T-helper 1 cell treated with Interleukin-12 subunit alpha and Interleukin-12 subunit beta and Interleukin-4 antibody, amounts not matched to agents 30 μg/mL and 1 μg/mL, for 36 hours (primary cell): ENCODE measurements at regions not wholly inside any gene's neighbourhood (a gene's known extent, or its start where the extent isn't known, plus 50 kb on each side); places are given as distances from the start of the nearest gene placed in this dataset.

ENCODE experiments used
- H3K27ac Mint-ChIP-seq: one replicate; pipeline ENCODE4 v1.8.0; 2021; ENCODE audit warnings: mild to moderate bottlenecking, mixed read lengths
- H3K27me3 Mint-ChIP-seq: one replicate; pipeline ENCODE4 v1.8.0; 2021; ENCODE audit warnings: low read depth, mixed read lengths
- H3K36me3 Mint-ChIP-seq: one replicate; pipeline ENCODE4 v1.8.0; 2021; ENCODE audit warnings: low read depth, mixed read lengths
- H3K4me1 Mint-ChIP-seq: one replicate; pipeline ENCODE4 v1.8.0; 2021; ENCODE audit warnings: low read depth, mixed read lengths
- H3K4me3 Mint-ChIP-seq: one replicate; pipeline ENCODE4 v1.8.0; 2021; ENCODE audit warnings: mild to moderate bottlenecking, moderate library complexity, mixed read lengths
- H3K9me3 Mint-ChIP-seq: one replicate; pipeline ENCODE4 v1.8.0; 2021; ENCODE audit warnings: mixed read lengths

DNA sequence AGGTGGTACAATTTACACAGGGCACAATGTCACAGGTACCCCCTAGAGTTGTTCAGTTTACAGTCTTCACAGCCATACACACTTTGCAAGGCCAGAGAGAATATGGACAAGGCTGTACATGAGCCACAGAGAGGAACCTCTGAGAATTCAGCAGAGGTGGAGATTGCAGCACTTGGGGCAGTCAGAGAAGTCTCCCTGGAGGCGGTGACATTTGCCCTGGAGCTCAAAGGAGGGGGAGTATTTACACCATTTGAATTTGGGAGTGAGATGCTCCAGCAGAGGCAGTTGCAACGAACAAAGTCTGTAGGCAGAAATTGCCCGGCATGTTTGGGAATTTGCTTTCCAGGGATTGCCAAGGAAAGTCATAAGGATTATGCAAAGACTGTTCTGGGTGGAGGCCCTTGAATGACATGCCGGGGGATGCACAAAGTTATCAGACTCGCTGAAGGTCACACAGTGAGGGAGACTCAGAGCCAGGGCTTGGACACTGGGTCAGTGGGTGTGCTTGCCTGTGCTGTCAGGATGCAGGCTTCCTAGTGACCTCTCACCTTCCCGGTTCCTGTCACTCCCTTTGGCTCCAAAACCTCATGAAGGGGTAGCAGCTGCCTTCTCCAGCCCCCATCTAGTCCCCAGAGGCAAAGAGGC is 160.7 kb upstream of the PCBD1 start:
- Mint-ChIP-seq H3K4me3 (no peak overlapping the region), H3K27me3 (no peaks in the 10 kb centered on the region), H3K27ac (no peak overlapping the region), H3K4me1 (no peaks in the 10 kb centered on the region), H3K9me3 (no peaks in the 10 kb centered on the region), H3K36me3 (no peaks in the 10 kb centered on the region)

DNA sequence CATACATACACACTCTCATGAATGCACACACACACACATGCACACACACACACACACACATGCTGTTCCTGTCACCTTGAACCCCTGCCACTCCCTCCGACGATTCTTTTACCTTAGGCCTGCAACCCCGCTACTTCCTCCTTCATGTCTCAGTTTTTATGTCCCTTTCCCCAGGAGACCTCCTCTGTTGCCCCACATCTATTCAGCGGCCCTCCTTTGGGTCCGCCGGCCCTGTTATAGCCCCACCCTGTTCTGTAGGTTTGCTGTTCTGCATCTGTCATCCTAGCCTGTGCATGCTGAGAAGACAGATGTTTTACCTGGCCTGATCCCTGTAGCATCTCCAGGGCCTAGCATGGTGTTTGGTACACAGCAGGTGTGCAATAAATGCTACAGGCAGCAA is 161.6 kb upstream of the PCBD1 start:
- Mint-ChIP-seq H3K27ac (no peak overlapping the region), H3K27me3 (no peaks in the 10 kb centered on the region), H3K4me1 (no peaks in the 10 kb centered on the region), H3K36me3 (no peaks in the 10 kb centered on the region), H3K4me3 (no peak overlapping the region), H3K9me3 (no peaks in the 10 kb centered on the region)

DNA sequence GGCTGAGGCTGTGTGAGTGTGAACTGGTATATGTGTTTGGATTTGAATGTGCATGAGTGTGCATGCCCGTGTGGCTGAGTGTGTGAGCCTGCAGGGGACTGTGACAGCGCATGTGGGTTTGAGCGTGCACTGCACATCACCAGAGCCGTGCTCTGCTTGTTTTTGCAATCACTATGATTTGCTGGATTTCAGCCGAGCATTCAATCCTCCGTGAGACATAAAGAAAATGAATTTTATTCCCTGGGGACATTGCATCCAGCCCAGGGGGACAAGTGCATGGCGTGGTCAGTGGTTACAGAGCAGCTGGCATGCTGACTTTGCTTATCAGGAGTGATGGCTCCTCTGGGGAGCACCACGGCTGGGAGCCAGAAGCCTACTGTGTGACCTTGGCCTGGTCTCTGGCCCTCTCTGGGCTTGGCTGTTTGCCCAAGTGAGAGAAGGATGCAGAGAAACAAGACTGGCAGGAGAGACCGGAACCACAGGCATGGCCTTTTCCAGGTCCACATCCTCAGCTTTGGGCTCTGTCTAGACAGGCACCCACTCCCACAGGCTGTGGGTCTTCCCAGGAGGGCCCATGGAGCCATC is 160.2 kb upstream of the UNC5B start:
- Mint-ChIP-seq H3K27ac (no peak overlapping the region), H3K27me3 (no peaks in the 10 kb centered on the region), H3K36me3 (no peaks in the 10 kb centered on the region), H3K9me3 (no peaks in the 10 kb centered on the region), H3K4me3 (no peak overlapping the region), H3K4me1 (no peaks in the 10 kb centered on the region)

DNA sequence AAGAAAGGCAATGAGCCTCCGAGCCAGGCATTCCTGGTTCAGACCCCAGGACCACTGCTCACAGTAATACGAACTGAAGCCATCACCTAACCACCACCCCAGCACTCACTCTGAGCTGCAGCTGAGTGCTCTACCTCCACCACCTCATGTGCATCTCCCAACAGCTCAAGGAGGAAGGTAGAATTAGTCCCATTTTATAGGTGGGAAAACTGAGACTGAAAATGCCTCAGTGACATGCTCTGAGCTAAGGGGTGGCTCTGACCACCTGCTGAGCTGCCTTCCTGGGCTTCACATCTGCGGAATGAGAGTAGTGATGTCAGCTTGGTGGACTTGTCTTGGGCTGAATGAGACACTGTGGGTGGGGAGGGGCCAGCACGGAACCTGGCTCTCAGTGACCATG is 159.7 kb upstream of the UNC5B start:
- H3K4me1 Mint-ChIP-seq: no peaks in the 10 kb centered on the region
- H3K4me3 Mint-ChIP-seq: no peak overlapping the region
- no peaks in the 10 kb centered on the region for H3K9me3 Mint-ChIP-seq
- H3K36me3 Mint-ChIP-seq: no peaks in the 10 kb centered on the region
- H3K27ac Mint-ChIP-seq: no peak overlapping the region
- no peaks in the 10 kb centered on the region for H3K27me3 Mint-ChIP-seq

DNA sequence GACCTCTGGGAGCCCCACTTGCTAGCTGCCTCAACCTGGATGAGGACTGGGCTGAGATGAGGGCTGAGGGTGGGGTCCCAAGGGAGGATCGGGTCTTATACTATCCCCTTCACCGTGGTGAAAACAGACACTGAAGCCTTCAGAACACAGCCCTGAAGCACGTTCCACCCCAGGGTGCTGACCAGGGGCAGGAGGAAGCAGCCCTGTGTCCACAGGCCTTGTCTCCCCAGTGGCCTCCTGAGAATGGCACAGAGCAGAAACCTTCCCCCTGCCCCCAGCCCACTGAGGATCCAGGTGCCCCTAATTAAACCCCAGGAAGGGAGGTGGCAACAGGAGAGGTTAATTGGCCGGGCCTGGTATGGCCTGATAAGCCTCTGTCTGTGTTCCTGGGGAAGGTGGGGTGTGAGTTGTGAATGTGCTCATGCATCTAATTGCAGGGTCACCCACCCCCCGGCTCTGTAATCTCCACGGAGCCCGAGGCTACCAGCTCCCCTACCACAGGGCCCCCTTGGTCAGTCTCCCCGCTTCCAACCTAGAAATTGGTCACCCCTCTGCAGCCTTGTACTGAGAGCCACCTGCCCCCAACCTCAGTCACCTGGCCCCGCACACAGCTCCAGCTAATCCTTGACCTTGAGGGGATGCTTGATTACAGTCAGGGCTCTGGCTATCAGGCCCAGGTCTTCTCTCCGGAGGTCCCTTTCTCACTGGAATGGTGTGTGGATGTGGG is 159.0 kb upstream of the UNC5B start:
- Mint-ChIP-seq H3K36me3 (no peaks in the 10 kb centered on the region), H3K27me3 (no peaks in the 10 kb centered on the region), H3K4me1 (no peaks in the 10 kb centered on the region), H3K4me3 (no peak overlapping the region), H3K27ac (no peak overlapping the region), H3K9me3 (no peaks in the 10 kb centered on the region)

DNA sequence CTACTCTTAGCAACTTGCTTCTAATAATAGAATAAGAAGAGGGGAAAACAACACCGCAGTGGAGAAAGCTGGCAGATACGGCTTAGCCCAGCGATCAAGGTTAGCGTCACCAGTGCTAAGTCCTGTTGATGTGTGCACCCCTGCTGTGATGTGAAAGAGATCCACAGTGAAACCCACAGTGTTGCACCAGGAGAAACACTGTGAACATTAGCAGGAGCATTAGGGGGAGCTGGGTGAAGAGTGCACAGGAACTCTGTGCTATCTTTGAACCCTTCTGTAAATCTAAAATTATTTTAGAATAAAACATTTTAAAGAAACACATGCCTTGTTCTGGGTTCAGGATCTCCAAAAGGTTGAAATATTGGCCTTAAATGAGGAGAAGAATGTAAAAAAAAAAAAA is 154.1 kb upstream of the UNC5B start:
- Mint-ChIP-seq H3K27me3 (no peaks in the 10 kb centered on the region), H3K36me3 (no peaks in the 10 kb centered on the region), H3K9me3 (no peaks in the 10 kb centered on the region), H3K4me3 (no peak overlapping the region), H3K4me1 (no peaks in the 10 kb centered on the region), H3K27ac (no peak overlapping the region)

DNA sequence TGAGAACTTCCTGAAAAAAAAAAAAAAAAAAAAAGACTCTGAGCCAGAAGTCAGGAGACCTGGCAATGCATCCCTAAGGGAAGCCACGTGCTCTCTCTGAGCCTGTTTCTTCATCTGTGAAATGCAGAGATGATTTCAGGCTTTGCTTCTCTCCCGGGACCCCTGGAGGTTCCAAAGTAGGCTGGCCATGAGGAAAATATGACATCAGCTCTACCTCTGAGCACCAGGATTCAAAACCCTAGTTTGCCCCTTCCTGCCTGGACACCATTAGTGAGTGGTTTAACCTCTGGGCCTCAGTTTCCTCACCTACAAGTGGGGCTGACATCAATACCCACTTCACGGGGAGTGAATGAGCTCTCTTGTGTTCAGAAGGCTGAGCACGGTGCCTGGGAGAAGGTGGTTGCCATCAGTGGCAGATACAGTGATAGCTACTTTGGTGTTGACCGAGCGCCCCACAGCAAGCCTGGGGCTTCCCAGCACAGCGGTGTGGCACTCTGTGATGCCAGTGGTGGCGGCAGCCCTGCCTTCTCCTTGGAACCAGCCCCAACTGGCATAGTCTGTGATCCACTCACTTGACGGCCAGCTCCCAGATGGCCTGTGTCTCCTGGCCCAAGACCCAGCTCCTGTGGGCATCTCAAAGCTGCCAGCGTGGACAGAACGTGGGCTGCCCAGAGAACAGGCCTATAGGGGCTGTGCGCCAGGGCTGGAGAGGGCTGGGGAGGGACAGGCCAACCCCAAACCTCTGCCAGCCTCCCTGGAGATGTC is 153.1 kb upstream of the UNC5B start:
- H3K27ac Mint-ChIP-seq: no peak overlapping the region
- no peaks in the 10 kb centered on the region for H3K27me3 Mint-ChIP-seq
- no peaks in the 10 kb centered on the region for H3K4me1 Mint-ChIP-seq
- no peaks in the 10 kb centered on the region for H3K36me3 Mint-ChIP-seq
- H3K4me3 Mint-ChIP-seq: no peak overlapping the region
- no peaks in the 10 kb centered on the region for H3K9me3 Mint-ChIP-seq

DNA sequence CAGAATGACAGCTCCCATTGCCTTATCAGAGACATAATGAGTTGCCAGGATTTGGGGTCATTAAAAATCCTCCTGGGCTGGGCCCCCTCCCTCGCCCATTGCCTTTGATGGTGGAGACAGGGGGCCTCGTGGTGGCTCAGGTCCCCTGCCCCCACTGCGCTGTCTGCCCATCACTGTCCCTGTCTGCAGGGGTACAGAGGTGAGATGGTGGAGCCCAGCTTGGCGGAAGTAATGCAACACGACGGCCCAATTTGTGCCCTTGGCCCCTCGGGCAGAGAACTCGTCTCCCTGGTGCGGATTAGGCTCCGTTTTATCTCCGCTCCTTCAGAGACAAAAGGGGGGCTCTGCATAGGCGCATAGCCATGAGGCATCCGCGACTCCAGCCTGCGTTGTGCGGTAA is 152.4 kb upstream of the UNC5B start:
- no peaks in the 10 kb centered on the region for H3K36me3 Mint-ChIP-seq
- no peak overlapping the region for H3K4me3 Mint-ChIP-seq
- no peaks in the 10 kb centered on the region for H3K27me3 Mint-ChIP-seq
- no peaks in the 10 kb centered on the region for H3K9me3 Mint-ChIP-seq
- no peaks in the 10 kb centered on the region for H3K4me1 Mint-ChIP-seq
- no peak overlapping the region for H3K27ac Mint-ChIP-seq

DNA sequence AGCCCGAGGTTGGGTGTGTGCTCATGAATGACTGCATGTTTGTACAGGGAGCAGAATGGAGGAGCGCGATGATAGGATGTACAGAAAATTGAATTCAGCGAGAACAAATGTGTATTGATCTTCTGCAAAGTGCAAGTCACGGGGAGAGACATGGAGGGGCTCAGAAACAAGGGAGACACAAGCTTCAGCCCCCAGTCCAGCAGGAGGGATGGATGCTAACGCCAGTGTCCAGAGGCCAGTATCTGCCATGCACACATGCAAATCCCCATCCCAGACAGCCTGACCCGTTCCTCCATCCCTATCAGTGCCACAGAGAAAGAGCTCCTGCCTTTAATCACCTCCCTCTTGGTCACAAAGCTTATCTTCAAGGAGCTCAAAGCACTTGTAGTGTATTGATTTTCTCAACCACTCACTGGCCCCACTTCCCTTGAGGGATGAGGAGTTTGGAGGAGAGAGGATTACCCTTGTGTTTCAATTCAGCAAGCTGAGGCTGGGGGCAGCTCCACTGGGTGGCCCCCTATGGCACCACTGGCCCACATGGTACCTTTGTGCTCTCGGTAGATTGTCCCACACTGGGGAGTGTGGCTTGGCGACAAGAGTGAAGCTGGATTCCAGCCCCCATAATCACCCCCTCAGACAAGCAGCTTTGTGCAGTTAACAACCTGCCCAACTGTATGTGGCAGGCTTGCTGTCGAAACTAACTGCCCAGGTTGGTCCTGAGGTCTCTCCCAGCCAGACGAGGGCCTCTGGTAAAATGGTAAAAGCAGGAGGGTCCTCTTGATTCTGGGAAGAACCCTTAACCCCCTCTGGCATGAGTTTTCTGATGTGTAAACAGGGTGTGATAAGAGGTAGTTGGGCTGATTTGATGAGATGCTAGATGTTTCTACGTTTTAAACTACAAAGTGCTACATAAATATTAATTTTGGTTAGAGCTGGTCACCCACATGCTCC is 151.6 kb upstream of the UNC5B start:
- Mint-ChIP-seq H3K4me1 (no peaks in the 10 kb centered on the region), H3K4me3 (no peak overlapping the region), H3K9me3 (no peaks in the 10 kb centered on the region), H3K36me3 (no peaks in the 10 kb centered on the region), H3K27ac (no peak overlapping the region), H3K27me3 (no peaks in the 10 kb centered on the region)

DNA sequence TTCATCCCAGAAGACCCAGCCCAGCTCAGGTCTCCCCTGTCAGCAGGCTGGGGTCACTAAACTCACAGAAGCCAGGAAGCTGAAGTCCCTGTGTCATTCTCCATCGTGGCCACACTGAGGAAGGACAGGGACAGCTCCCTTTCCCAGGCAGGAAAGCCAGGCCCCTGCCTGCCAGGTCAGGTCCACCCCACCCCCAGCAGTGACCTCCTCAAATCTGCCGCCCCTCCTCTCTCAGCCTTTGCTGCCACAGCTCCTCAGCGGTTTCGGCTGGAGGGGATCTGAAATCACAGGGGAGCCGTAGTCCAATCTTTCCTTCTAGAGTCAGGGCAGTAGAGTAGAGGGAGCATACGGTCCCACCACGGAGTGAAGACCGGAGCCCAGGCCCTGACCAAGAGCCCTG is 150.9 kb upstream of the UNC5B start:
- H3K27ac Mint-ChIP-seq: no peak overlapping the region
- no peaks in the 10 kb centered on the region for H3K36me3 Mint-ChIP-seq
- no peaks in the 10 kb centered on the region for H3K27me3 Mint-ChIP-seq
- H3K9me3 Mint-ChIP-seq: no peaks in the 10 kb centered on the region
- no peaks in the 10 kb centered on the region for H3K4me1 Mint-ChIP-seq
- no peak overlapping the region for H3K4me3 Mint-ChIP-seq

DNA sequence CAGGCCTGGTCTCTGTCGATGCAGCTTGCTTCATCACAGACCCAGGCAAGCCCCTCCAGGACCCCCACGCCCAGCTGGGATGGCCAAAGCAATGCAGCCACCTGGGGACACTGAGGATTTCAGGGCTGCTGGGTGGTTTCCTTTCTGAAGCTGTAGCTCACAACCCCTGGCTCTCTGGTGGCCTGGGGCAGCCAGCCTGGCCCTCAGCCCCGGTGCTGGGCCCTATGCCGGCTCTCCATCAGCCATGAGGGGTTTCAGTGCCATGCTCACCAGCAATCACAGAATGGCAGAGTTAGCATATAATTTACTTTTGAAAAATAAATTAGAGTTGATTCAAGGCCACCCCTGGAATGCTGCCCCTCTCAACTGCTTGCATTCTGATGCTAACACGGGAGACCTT is 150.2 kb upstream of the UNC5B start:
- no peak overlapping the region for H3K4me3 Mint-ChIP-seq
- no peaks in the 10 kb centered on the region for H3K4me1 Mint-ChIP-seq
- H3K27ac Mint-ChIP-seq: no peak overlapping the region
- H3K36me3 Mint-ChIP-seq: no peaks in the 10 kb centered on the region
- H3K27me3 Mint-ChIP-seq: no peaks in the 10 kb centered on the region
- H3K9me3 Mint-ChIP-seq: no peaks in the 10 kb centered on the region

DNA sequence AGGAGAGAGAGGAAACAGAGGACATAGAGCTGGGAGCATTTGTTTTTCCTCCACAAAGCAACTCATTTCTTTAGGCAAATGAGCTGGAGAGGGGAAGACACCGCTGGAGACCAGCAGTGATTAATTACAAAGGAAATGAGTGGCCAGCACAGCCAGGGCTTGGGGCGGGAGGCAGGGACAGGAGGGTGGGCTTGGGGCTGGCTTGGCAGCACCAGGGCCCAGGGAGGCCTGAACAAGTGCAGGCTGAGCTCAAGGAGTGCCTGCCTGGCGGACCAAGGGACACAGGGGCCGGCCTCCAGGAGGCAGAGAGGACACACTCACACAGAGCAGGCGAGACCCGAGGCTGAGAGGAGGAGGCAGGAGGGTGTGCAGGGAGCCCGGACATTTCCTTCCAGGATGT is 149.0 kb upstream of the UNC5B start:
- Mint-ChIP-seq H3K4me1 (no peaks in the 10 kb centered on the region), H3K4me3 (no peak overlapping the region), H3K27ac (no peak overlapping the region), H3K36me3 (no peaks in the 10 kb centered on the region), H3K9me3 (no peaks in the 10 kb centered on the region), H3K27me3 (no peaks in the 10 kb centered on the region)

DNA sequence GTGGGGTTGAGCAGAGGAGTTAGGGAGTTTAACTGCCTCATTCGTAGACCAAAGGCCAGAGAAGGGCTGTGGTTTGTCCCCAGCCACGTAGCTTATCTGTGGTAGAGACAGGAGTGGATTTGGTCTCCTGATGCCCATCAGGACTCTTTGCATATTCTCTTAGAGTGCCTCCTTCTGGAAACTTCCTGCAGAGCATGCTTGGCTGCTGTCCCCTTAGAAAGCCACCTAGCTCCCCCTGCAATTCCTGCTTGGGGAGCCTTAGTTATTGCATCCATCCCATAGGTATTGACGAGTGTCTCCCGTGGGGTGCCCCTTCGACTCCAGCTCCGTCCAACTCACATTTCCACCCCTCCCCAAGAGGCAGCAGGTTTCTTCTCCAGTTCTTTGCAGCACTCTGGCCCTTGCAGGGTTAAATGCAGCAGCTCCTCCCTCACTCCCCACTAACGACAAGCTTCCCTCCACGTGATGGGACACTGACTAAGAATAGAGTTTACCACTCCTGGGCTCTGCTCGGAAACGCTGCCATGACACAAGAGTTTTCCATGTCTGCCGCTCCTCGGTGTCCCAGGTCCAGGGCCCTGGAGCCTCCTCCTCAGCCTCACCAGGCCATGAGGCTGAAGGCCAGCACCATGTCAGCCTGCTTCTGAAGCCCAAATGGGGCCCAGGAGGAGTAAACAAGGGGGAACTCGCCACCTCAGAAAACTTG is 147.8 kb upstream of the UNC5B start:
- H3K4me1 Mint-ChIP-seq: no peaks in the 10 kb centered on the region
- H3K36me3 Mint-ChIP-seq: no peaks in the 10 kb centered on the region
- no peak overlapping the region for H3K4me3 Mint-ChIP-seq
- no peaks in the 10 kb centered on the region for H3K9me3 Mint-ChIP-seq
- no peaks in the 10 kb centered on the region for H3K27me3 Mint-ChIP-seq
- H3K27ac Mint-ChIP-seq: no peak overlapping the region
